Activated T-helper 1 cell treated with anti-CD3 and anti-CD28 coated beads, Interleukin-12 subunit alpha, Interleukin-12 subunit beta, Interleukin-2, Interleukin-4 antibody, amounts not matched to agents 30 ng/mL and 10 ng/mL and 1 ng/mL, durations not matched to agents 14 hours and 24 hours and 36 hours (primary cell): ENCODE measurements at regions not wholly inside any gene's neighbourhood (a gene's known extent, or its start where the extent isn't known, plus 50 kb on each side); places are given as distances from the start of the nearest gene placed in this dataset.
"Not testable (repeated sequence)": the region's sequence is repeated elsewhere in the genome, so short reads cannot be mapped to it uniquely, and the experiment has no call there.

Experiments
- DNase-seq: peaks from one replicate; pipeline ENCODE4 v3.0.0; 2021; ENCODE audit warnings: low spot score
- H3K27ac Mint-ChIP-seq: one replicate; pipeline ENCODE4 v1.8.0; 2021; ENCODE audit warnings: mild to moderate bottlenecking, mixed read lengths
- H3K27me3 Mint-ChIP-seq: one replicate; pipeline ENCODE4 v1.8.0; 2022; ENCODE audit warnings: mild to moderate bottlenecking, moderate library complexity, mixed read lengths; ENCODE audit not compliant: insufficient read depth
- H3K36me3 Mint-ChIP-seq: one replicate; pipeline ENCODE4 v1.8.0; 2021; ENCODE audit warnings: low read depth, mixed read lengths
- H3K4me1 Mint-ChIP-seq: one replicate; pipeline ENCODE4 v1.8.0; 2021; ENCODE audit warnings: low read depth, mixed read lengths
- H3K4me3 Mint-ChIP-seq: one replicate; pipeline ENCODE4 v1.8.0; 2021; ENCODE audit warnings: mild to moderate bottlenecking, moderate library complexity, mixed read lengths
- H3K9me3 Mint-ChIP-seq: one replicate; pipeline ENCODE4 v1.8.0; 2021; ENCODE audit warnings: mixed read lengths
- intact Hi-C: fragments of 100-400 bp; cut with micrococcal nuclease; formaldehyde crosslinking; loops from one replicate; pipeline ENCODE4 v1.15.1; 2024

DNA sequence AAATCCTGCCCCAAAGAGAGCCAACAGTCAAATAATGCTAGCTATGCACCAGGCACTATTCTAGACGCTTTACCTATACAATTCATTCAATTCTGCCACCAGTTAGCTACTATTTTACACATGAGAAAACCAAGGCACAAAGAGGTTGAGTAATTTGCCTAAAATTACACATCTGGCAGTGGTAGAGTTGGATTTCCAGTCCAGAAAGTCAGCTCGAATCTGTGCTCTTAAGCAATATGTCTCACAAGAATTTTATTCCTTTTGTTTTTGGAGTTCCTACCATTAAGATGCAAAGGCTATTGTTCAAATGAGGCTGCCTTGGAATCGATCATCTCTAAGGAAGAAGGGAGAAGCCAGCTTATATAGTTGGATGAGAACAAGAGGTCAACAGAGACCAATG lies 256.9 kb upstream of the RASA1 start:
- Mint-ChIP-seq H3K4me3 (no peak overlapping the region), H3K27ac (no peak overlapping the region), H3K27me3 (peaks cover 16% of the 10 kb centered on the region), H3K9me3 (no peaks in the 10 kb centered on the region), H3K4me1 (no peaks in the 10 kb centered on the region), H3K36me3 (no peaks in the 10 kb centered on the region)
- no peak for DNase-seq
- intact Hi-C loops: loop anchor here (5.0 kb wide), 1 partner anchor 392 kb away; no protein-coding TSS in a partner anchor

DNA sequence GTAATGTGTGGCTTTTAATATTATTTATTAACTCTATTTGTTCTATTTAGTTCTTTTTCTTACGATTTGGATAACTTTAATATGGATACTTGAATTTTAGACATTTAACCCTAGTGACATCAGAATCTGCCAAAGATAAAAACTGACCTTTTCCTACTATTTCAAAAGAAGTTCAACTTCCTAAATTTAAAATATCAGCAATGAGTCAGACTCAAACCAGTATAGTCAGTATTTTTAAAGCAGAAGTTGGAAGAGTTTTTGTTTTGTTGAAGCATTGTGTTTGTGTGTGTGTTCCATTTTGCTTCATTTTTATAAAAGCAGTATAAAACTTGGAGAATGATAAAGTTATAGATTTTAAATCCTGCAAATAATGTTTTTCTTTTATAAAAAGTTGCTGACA lies 251.8 kb upstream of the RASA1 start:
- Mint-ChIP-seq H3K4me3 (no peak overlapping the region), H3K36me3 (no peaks in the 10 kb centered on the region), H3K27me3 (peaks cover 4% of the 10 kb centered on the region), H3K4me1 (peaks cover 14% of the 10 kb centered on the region), H3K27ac (no peak overlapping the region), H3K9me3 (no peaks in the 10 kb centered on the region)
- intact Hi-C loops: no loop called here
- no peak for DNase-seq

DNA sequence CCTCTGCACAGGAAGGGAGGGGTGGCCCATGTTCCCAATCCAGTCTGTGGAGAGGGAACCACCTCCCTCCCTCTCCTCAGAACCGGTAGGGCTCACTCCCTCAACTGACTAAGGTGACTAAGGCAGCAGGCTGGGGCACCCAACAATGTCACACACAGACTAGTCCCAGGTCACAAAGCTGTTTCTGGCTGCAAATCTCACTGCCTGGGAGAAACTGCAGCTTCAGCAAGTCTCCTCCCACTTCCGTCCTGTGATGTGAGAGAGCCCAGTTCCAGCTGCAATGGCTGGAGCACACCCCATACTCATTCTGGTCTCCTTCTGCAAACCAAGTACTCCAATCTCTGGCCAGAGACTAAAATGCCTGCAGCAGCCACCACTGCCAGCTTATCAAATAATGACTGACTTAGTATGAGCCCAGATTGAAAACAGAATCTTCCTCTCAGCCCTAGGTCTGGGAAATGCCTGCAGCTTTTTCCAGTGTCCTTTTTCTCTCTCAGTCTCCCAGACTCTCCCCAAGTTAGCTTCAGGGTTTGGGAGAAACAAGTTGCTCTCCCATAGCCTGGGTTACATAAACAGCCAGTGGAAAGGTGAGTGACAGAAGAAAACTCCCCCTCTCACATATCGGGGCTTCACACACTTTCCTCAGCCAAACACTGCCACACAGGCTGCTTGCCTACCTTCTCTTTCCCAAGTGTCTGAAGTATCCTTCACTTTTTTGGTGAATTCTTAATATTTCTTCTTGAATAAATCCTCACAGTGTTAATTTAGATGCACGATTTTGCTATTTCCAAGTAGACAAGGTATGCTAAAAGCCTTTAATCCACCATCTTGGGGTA lies 247.4 kb upstream of the RASA1 start:
- peaks cover 15% of the 10 kb centered on the region for H3K4me1 Mint-ChIP-seq
- no peaks in the 10 kb centered on the region for H3K9me3 Mint-ChIP-seq
- H3K27me3 Mint-ChIP-seq: peaks cover 7% of the 10 kb centered on the region
- peak; percentile 14 for DNase-seq
- no peak overlapping the region for H3K27ac Mint-ChIP-seq
- intact Hi-C loops: no loop called here
- H3K36me3 Mint-ChIP-seq: no peaks in the 10 kb centered on the region
- H3K4me3 Mint-ChIP-seq: no peak overlapping the region

DNA sequence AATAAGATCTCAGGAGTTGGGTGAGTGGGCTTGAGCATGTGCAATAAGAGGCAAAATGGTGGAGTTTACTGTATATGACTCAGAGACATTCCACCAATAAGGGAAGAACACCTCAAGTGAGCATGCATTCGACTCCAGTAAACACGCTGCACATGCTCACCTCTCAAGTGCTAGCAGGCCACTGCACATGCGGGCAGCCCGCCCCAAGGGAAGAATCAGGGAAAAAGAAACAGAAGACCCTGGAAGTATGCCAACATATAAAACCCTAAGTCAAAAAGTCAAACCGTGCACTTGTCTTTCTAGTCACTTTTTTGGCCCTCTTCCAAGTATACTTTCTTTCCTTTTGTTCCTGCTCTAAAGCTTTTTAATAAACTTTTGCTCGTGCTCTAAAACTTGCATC lies 245.3 kb upstream of the RASA1 start:
- no peak for DNase-seq
- Mint-ChIP-seq H3K27ac (no peak overlapping the region), H3K4me3 (no peak overlapping the region), H3K4me1 (peaks cover 18% of the 10 kb centered on the region), H3K27me3 (peaks cover 6% of the 10 kb centered on the region), H3K9me3 (no peaks in the 10 kb centered on the region), H3K36me3 (no peaks in the 10 kb centered on the region)
- intact Hi-C loops: no loop called here

DNA sequence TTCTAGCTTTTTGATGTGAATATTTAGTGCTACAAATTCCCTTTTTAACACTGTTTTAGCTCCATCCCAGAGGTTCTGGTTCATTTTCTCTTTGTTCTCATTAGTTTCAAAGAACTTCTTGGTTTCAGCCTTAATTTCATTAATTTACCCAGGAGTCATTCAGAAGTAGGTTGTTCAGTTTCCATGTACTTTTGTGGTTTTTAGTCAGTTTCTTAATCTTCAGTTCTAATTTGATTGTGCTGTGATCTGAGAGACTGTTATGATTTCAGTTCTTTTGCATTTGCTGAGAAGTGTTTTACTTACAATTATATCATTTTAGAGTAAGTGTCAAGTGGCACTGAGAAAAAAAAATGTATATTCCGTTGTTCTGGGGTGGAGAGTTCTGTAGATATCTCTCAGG lies 240.1 kb upstream of the RASA1 start:
- Mint-ChIP-seq H3K36me3 (peaks cover 2% of the 10 kb centered on the region), H3K4me3 (no peak overlapping the region), H3K27ac (no peak overlapping the region), H3K9me3 (no peaks in the 10 kb centered on the region), H3K4me1 (peaks cover 9% of the 10 kb centered on the region), H3K27me3 (peaks cover 8% of the 10 kb centered on the region)
- intact Hi-C loops: no loop called here
- no peak for DNase-seq

DNA sequence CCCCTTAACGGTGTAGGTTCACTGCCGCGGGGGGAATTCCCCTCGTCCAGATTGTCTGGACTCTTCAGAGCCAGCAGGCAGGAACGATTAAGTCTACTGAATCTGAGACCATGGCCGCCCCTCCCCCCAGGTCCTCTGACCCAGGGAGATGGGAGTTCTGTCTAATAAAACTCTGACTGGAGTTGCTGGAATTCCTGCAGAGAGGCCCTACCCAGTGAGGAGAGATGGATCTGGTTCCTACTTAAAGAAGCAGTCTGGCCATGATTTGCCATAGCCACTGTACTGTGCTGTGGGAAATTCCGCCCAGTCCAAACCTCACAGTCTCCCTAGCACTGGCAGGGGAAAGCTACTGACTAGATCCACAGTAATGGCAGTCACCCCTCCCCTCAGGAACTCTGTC lies 237.7 kb upstream of the RASA1 start:
- Mint-ChIP-seq H3K27me3 (peaks cover 5% of the 10 kb centered on the region), H3K27ac (no peak overlapping the region), H3K36me3 (peaks cover 2% of the 10 kb centered on the region), H3K9me3 (no peaks in the 10 kb centered on the region), H3K4me3 (no peak overlapping the region), H3K4me1 (peaks cover 9% of the 10 kb centered on the region)
- intact Hi-C loops: no loop called here
- DNase-seq: no peak

DNA sequence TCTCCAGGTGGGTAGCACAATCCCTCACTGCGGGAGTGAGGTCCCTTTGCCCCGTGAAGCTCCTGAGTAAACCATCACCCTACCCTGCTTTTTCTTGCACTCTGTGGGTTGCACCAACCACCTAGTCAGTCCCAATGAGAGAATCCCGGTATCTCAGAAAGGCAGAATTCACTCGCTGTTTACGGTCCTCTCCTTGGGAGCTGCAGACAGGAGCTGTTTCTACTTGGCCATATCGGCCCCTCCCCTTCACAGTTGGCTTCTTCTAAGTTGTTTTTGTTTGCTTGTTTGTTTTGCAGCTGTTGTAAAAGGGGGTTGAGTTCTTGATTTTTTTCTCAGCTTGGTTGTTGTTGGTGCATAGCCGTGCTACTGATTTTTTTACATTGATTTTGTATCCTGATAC lies 237.0 kb upstream of the RASA1 start:
- Mint-ChIP-seq H3K36me3 (peaks cover 2% of the 10 kb centered on the region), H3K9me3 (no peaks in the 10 kb centered on the region), H3K27me3 (peaks cover 4% of the 10 kb centered on the region), H3K27ac (no peak overlapping the region), H3K4me3 (no peak overlapping the region), H3K4me1 (peaks cover 9% of the 10 kb centered on the region)
- intact Hi-C loops: no loop called here
- DNase-seq: no peak

DNA sequence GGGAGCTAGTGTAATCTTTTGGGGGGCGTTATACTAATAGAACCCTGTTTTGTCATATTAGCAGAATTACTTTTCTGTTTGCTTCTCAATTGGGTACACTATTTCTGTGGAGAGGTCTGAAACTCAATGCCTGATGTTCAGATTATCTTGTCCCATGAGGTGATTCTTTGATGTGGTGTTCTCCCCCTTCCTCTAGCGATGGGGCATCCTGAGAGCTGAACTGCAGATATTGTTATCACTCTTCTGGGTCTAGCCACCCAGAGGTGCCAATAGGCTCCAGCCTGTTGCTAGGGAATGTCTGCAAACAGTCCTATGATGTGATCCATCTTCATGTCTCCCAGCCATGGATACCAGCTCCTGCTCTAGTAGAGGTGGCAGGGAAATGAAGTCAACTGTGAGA lies 233.1 kb upstream of the RASA1 start:
- no peak for DNase-seq
- Mint-ChIP-seq H3K9me3 (peaks cover 15% of the 10 kb centered on the region), H3K27ac (no peak overlapping the region), H3K36me3 (no peaks in the 10 kb centered on the region), H3K4me3 (no peak overlapping the region), H3K27me3 (peaks cover 2% of the 10 kb centered on the region), H3K4me1 (no peaks in the 10 kb centered on the region)
- intact Hi-C loops: no loop called here

DNA sequence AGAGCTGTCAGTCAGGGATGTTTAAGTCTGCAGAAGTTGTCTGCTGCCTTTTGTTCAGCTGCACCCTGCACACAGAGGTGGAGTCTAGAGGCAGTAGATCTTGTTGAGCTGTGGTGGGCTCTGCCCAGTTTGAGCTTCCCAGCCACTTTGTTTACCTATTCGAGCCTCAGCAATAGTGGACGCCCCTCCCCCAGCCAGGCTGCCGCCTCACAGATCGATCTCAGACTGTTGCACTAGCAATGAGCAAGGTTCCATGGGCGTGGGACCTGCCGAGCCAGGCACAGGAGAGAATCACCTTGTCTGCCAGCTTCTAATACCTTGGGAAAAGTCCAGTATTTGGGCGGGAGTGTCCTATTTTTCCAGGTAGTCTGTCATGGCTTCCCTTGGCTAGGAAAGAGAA lies 225.1 kb upstream of the RASA1 start:
- H3K4me1 Mint-ChIP-seq: no peaks in the 10 kb centered on the region
- H3K4me3 Mint-ChIP-seq: no peak overlapping the region
- intact Hi-C loops: no loop called here

DNA sequence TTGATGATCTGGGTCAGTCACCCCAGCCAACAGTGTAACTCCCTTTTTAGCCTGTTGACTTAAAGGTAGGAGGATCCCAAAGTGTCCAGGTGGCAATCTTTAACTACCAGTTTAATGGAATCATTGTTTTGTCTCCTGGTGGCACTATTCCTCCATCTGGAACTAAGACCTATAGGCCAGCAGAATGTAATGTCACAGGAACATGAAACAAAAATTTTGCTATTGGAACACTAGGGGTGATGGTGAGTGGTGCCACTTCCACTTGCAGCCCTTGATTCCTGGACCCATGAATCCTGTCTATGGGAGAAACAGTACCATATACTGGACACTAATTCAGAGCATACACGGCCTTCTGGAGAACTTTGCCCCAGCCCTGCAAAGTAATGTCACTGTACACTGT lies 219.5 kb upstream of the RASA1 start:
- no peak overlapping the region for H3K4me3 Mint-ChIP-seq
- intact Hi-C loops: loop anchor here (1.0 kb wide), 1 partner anchor 352 kb away; no protein-coding TSS in a partner anchor
- peaks cover 6% of the 10 kb centered on the region for H3K27me3 Mint-ChIP-seq
- H3K27ac Mint-ChIP-seq: no peak overlapping the region
- H3K36me3 Mint-ChIP-seq: peaks cover 3% of the 10 kb centered on the region
- peaks cover 25% of the 10 kb centered on the region for H3K9me3 Mint-ChIP-seq
- H3K4me1 Mint-ChIP-seq: no peaks in the 10 kb centered on the region
- no peak for DNase-seq

More for the DNA sequence above, 225.1 kb upstream of the RASA1 start:
- Mint-ChIP-seq H3K36me3 (no peaks in the 10 kb centered on the region), H3K27me3 (peaks cover 12% of the 10 kb centered on the region), H3K9me3 (peaks cover 30% of the 10 kb centered on the region), H3K27ac (no peak overlapping the region)
- DNase-seq: no peak

DNA sequence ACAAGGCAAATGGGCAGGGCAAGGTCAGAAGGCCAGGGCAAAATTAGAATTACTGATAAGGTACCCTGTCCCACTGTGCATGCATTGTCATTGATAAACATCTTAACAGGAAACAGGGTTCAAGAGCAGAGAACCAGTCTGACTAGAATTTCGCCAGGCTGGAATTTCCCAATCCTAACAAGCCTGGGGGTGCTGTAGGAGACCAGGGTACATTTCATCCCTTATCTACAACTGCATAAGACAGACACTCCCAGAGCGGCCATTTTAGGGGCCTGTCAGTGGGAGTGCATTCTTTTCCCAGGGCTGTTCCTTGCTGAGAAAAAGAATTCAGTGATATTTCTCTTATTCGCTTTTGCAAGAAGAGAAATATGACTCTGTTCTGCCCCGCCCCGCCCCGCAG lies 218.7 kb upstream of the RASA1 start:
- H3K27me3 Mint-ChIP-seq, H3K36me3 Mint-ChIP-seq, H3K4me1 Mint-ChIP-seq, H3K27ac Mint-ChIP-seq, intact Hi-C loops, H3K4me3 Mint-ChIP-seq, DNase-seq: not testable (repeated sequence)
- H3K9me3 Mint-ChIP-seq: peaks cover 20% of the 10 kb centered on the region

DNA sequence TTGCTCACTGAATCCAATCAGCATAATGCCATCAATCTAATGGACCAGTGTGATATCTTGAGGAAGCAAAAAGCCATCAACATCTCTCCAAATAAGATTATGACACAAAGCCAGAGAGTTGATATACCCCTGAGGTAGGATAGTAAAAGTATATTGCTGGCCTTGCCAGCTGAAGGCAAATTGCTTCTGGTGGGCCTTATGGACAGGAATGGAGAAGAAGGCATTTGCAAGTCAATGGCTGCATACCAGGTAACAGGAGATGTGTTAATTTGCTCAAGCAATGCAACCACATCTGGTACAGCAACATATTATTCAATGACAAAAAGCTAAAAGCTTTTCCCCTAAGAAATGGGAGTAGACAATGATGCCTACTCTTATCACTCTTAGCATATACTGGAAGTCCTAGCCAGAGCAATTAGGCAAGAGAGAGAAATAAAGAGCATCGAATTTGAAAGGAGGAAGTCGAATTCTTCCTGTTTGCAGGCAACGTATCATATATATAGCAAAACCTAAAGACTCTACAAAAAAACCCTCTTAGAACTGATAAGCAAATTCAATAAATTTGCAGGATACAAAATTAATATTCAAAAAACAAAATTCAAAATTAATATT lies 216.1 kb upstream of the RASA1 start:
- peaks cover 4% of the 10 kb centered on the region for H3K4me1 Mint-ChIP-seq
- peaks cover 20% of the 10 kb centered on the region for H3K9me3 Mint-ChIP-seq
- H3K27me3 Mint-ChIP-seq: peaks cover 4% of the 10 kb centered on the region
- H3K36me3 Mint-ChIP-seq: peaks cover 3% of the 10 kb centered on the region
- H3K4me3 Mint-ChIP-seq: no peak overlapping the region
- intact Hi-C loops: no loop called here
- H3K27ac Mint-ChIP-seq: no peak overlapping the region
- DNase-seq: no peak

DNA sequence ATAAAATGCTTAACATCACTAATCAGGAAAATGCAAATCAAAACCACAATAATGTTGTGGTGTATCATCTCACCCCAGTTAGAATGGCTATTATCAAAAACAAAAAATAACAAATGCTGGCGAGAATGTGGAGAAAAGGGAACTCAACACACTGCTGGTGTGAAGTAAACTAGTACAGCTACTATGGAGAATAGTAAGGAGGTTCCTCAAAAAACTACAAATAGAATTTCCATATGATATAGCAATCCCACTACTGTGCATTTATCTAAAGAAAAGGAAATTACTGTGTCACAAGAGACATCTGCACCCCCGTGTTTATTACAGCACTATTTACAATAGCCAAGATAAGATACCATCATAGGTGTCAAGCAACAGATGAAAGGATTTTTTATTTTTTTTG lies 214.5 kb upstream of the RASA1 start:
- intact Hi-C loops: no loop called here
- peaks cover 3% of the 10 kb centered on the region for H3K36me3 Mint-ChIP-seq
- peaks cover 4% of the 10 kb centered on the region for H3K4me1 Mint-ChIP-seq
- H3K27me3 Mint-ChIP-seq: no peaks in the 10 kb centered on the region
- H3K9me3 Mint-ChIP-seq: peaks cover 20% of the 10 kb centered on the region
- no peak overlapping the region for H3K4me3 Mint-ChIP-seq
- no peak overlapping the region for H3K27ac Mint-ChIP-seq
- DNase-seq: no peak
